Erythroblast (primary cell): ENCODE measurements at regions not wholly inside any gene's neighbourhood (a gene's known extent, or its start where the extent isn't known, plus 50 kb on each side); places are given as distances from the start of the nearest gene placed in this dataset.

Experiments
- GATA1 ChIP-seq: IDR thresholded peaks from 2 replicates; pipeline ENCODE4 v1.6.1; 2011; ENCODE audit warnings: low read depth, mild to moderate bottlenecking, control low read depth, low read length, moderate library complexity
- POLR2A ChIP-seq: IDR thresholded peaks from 2 replicates; pipeline ENCODE4 v1.6.1; 2011; ENCODE audit warnings: mild to moderate bottlenecking, low read length

GRCh38 chr16:63050391-63050790, 1014.2 kb upstream of the CDH8 start:
- TF ChIP-seq POLR2A (no peak), GATA1 (no peak)
